ENCODE measurements at regions not wholly inside any gene's neighbourhood (a gene's known extent, or its start where the extent isn't known, plus 50 kb on each side); places are given as distances from the start of the nearest gene placed in this dataset.
"Not testable (repeated sequence)": the region's sequence is repeated elsewhere in the genome, so short reads cannot be mapped to it uniquely, and the experiment has no call there.

- no peak for DNase-seq
Observed at GRCh38 chr6:97697456-97697855, 414.4 kb upstream of the MMS22L start.

DNA sequence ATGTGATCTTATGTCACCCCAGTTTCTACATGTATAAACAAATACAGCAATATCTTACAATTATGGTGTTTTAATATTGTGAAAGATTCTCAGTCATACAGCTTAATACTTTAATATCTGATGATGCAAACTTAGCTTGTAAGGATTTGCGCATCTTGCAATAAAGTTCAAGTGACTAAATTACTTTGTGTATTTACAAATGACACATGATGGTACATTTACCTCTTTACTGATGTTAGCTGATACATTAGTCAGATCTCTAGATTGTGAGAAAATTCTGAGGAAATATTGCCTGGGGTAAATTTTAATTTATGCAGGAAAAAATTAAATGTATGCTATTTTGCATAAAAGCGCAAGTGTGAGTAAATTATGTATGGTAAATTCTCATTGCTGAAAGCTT is 418.8 kb upstream of the MMS22L start:
- DNase-seq: no peak

DNA sequence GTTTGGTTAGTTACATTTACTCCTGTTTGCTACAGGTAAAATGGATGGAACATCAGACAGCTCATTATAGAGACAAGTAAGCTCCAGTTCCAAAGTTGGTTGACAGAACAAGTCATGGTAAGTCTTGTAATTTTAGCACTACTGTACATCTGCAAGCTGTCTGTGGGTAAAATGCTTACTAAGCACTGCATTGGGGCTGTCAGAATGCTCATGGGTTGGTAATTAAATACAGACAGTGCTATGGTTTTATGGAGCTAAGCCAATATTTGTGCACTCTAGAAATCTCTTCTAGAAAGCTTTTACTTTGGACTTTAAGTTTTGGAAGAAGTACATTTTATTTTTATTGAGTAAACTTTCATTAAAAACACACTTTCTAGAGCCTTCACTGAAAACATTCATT is 419.2 kb upstream of the MMS22L start:
- DNase-seq: no peak

GRCh38 chr6:97703661-97704060 is 420.6 kb upstream of the MMS22L start:
- no peak for DNase-seq

- DNase-seq: no peak
Observed at GRCh38 chr6:97705568-97705967, 422.6 kb upstream of the MMS22L start.

GRCh38 chr6:97712751-97713150 is 429.7 kb upstream of the MMS22L start:
- no peak for DNase-seq

DNA sequence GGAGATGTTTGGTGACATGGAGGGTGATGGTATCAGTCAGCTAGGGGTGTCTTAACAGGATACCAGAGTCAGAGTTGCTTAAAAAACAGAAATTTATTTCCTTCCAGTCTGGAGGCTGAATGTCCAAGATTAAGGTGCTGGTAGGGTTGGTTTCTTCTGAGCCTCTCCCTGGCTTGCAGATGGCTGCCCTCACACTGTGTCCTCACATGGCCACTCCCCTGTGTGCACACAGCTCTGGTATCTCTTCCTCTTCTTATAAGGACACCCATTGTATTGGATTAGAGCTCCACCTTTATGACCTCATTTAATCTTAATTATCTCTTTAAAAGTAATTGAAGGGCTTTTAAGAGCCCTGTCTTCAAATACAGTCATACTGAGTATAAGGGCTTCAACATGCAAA is 431.8 kb upstream of the MMS22L start:
- no peak for DNase-seq

DNA sequence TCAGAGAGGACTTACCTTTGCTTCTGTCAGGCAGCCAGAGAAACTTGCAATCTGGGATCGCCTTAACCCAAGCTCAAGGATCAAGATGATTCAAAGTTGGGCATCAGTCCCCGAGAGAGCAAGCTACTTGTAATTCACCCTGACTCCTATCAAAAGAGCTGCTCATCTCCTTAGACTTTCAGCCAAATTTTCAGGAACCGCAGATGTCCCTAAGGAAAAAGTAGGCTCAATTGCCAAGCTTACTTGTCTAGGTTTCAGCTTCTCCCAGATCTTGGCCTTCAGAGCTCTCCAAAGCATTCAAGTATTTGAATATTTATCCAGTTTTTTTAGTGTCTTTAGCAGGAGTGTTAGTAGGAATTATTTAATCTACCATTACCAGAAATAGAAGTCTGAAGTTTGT is 434.1 kb upstream of the MMS22L start:
- DNase-seq: no peak

GRCh38 chr6:97726378-97726777 is 443.4 kb upstream of the MMS22L start:
- no peak for DNase-seq

DNA sequence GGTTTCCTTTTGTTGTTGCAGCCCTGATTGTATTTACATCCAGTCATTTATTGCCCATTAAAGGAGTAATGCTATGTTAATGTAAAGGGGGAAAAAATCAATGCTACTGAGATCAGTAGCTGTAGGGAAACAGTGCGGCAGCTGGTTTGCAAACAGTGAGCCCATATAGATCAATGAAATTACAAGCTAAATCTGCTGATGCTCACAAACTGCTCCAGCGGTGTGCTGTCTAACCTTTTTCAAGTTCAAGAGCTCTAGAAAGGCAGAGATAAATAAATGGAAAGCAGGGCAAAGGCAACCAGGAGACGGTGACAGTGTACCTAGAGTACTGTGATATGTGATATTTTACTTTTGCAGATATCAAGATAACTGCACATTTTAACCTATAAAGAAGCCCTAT is 449.0 kb upstream of the MMS22L start:
- no peak for DNase-seq

DNA sequence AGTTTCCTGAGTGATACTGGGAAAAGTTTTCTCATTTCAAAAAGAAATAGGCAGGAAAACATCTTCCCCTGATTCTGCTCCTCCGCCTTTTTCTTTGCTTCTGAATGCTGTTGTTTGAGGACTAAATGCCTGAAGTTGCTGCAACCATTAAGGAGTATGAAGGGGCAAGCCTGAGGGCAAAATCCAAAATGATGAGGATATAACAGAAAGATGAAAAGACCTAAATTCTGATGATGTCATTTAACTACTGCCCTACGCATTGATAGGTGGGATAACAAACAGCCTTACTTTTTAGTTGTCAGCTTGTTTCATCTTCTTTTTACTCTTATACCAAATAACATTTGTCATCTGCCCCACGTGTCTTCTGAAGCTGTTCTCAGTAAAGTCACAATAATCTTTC is 474.6 kb upstream of the MMS22L start:
- no peak for DNase-seq

DNA sequence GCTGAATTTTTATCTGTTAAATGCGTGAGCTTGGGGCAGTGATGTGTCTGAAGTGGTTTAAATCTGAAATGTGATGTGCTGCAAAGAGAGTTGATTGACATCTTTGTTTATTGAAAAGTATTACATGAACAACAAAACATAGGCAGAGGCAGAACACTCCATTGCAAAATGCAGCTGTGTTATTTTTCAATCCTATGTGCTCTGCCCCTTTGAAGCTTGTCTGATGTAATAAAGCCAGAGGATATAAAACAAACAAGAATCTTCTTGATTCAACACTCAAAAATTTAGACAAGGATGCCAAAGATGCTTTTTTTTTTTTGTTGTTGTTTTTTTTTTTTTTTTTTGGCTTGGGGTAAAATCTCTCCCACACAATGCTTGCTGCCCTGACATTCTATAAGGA is 482.4 kb upstream of the MMS22L start:
- DNase-seq: no peak

- DNase-seq: no peak
Observed at GRCh38 chr6:97771372-97771771, 488.4 kb upstream of the MMS22L start.

DNA sequence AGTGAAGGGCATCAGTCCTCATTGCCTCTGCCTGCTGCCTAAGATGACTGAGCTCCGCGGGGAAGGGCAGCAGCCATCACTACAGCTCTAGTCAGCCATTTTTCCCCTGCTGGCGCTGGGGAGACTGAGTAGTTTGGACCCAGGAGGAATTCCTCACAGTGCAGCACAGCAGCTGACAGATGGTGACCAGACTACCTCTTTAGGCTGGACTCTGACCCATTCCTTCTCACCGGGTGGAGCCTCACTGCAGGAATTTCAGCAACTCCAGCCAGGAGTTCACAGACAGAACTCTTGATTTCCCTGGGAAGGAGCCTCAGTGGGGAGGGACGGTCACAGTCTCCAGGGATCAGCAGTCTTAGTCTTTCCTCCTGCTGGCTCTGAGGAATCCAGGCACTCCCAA is 492.0 kb upstream of the MMS22L start:
- no peak for DNase-seq

GRCh38 chr6:97778290-97779038 is 495.4 kb upstream of the MMS22L start:
- DNase-seq: no peak

GRCh38 chr6:97779039-97779766 is 496.2 kb upstream of the MMS22L start:
- DNase-seq: not testable (repeated sequence)

- DNase-seq: no peak
Observed at GRCh38 chr6:97790926-97791590, 508.0 kb upstream of the MMS22L start.

- no peak for DNase-seq
Observed at GRCh38 chr6:97805596-97805995, 522.6 kb upstream of the MMS22L start.

DNA sequence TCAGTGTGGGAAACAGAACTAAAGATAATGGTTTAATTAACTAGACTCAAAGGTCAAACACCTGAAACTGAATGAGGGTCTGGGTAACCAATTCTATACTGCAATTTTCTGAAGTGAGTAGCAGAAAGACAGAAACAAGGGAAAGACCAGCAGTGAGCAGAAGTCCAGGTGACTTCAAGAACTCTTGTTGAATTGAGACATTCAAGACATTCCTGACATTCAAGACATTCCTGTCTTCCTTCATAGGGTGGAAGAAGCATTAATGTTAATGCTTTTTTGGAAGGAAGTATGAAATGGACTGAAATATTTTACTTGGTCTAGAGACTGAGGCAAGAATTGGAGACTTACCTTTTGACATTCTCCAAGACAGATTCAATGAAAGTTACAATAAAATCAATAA is 529.9 kb upstream of the MMS22L start:
- no peak for DNase-seq

GRCh38 chr6:97813889-97814567 is 531.0 kb upstream of the MMS22L start:
- no peak for DNase-seq

- DNase-seq: no peak
Observed at GRCh38 chr6:97815301-97815812, 532.3 kb upstream of the MMS22L start.

DNA sequence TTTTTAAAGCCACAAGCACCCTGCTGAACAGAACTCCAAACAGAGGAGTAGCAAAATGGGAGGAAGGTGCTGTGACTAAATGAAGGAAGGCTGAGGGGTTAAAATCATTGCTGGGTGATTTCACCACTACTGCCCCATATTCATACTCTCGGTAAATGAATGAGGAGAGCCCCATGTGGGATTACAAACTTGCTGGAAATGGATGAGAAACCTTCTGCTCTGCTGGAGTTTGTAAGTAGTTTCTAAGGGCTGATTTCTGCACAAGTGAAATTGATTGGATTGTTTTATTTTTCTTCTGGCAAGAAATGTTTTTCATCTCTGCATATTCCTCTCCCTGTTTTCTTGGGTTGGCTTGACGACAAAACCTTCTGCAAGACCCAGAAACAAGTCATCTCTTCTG is 533.5 kb upstream of the MMS22L start:
- DNase-seq: no peak

- DNase-seq: no peak
Observed at GRCh38 chr6:97819710-97820109, 536.7 kb upstream of the MMS22L start.

Data from HCEC 1CT (cell line).